Astrocyte (in vitro differentiated cells and primary cell): ENCODE measurements at regions not wholly inside any gene's neighbourhood (a gene's known extent, or its start where the extent isn't known, plus 50 kb on each side); places are given as distances from the start of the nearest gene placed in this dataset.

Experiments used
- EZH2 ChIP-seq: IDR thresholded peaks from 2 replicates; pipeline ENCODE4 v1.6.1; 2012; ENCODE audit warnings: mild to moderate bottlenecking, low read length, inconsistent platforms; ENCODE audit not compliant: insufficient read depth
- TF ChIP-seq, protein P1 (sequence below): IDR thresholded peaks from 2 replicates; pipeline ENCODE4 v1.5.1; 2011; ENCODE audit warnings: low read depth, mild to moderate bottlenecking, inconsistent platforms, low read length, moderate library complexity; ENCODE audit not compliant: insufficient read depth

DNA sequence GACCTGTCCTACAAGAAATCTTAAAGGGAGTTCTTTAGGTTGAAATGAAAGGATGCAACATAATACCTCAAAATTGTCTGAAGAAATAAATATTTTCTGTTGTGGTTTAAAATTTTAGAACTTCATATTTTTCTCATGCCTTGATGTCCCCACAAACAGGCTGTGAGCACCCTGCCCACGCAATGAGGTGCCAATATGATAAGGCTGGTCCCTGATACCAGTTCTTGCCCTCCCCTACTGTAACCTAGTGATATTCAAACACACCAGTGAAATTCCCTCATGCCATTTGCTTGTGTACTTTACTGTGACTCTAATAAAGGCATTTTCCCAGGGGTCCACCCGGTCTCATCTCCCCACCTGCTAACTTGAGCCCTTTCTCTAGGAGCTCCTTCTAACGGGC, 67.3 kb upstream of the SIRPG start:
- TF ChIP-seq, protein P1, sequence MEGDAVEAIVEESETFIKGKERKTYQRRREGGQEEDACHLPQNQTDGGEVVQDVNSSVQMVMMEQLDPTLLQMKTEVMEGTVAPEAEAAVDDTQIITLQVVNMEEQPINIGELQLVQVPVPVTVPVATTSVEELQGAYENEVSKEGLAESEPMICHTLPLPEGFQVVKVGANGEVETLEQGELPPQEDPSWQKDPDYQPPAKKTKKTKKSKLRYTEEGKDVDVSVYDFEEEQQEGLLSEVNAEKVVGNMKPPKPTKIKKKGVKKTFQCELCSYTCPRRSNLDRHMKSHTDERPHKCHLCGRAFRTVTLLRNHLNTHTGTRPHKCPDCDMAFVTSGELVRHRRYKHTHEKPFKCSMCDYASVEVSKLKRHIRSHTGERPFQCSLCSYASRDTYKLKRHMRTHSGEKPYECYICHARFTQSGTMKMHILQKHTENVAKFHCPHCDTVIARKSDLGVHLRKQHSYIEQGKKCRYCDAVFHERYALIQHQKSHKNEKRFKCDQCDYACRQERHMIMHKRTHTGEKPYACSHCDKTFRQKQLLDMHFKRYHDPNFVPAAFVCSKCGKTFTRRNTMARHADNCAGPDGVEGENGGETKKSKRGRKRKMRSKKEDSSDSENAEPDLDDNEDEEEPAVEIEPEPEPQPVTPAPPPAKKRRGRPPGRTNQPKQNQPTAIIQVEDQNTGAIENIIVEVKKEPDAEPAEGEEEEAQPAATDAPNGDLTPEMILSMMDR = no peak
- no peak for TF ChIP-seq EZH2
